Endothelial cell (in vitro differentiated cells): ENCODE measurements at regions not wholly inside any gene's neighbourhood (a gene's known extent, or its start where the extent isn't known, plus 50 kb on each side); places are given as distances from the start of the nearest gene placed in this dataset.

Source experiments
- DNase-seq: peaks from one replicate; pipeline ENCODE4 v3.0.0; 2021; ENCODE audit warnings: low spot score
- H3K27ac Mint-ChIP-seq: one replicate; pipeline ENCODE4 v1.8.0; 2021; ENCODE audit warnings: mixed read lengths, inconsistent platforms; ENCODE audit not compliant: unreplicated experiment
- H3K27me3 Mint-ChIP-seq: one replicate; pipeline ENCODE4 v1.8.0; 2021; ENCODE audit warnings: mild to moderate bottlenecking, moderate library complexity, mixed read lengths, inconsistent platforms; ENCODE audit not compliant: unreplicated experiment
- H3K36me3 Mint-ChIP-seq: one replicate; pipeline ENCODE4 v1.8.0; 2021; ENCODE audit warnings: mild to moderate bottlenecking, low read depth, mixed read lengths, inconsistent platforms; ENCODE audit not compliant: unreplicated experiment
- H3K4me1 Mint-ChIP-seq: one replicate; pipeline ENCODE4 v1.8.0; 2021; ENCODE audit warnings: mild to moderate bottlenecking, mixed read lengths, inconsistent platforms; ENCODE audit not compliant: unreplicated experiment
- H3K4me3 Mint-ChIP-seq: one replicate; pipeline ENCODE4 v1.8.0; 2021; ENCODE audit warnings: mild to moderate bottlenecking, mixed read lengths, inconsistent platforms; ENCODE audit not compliant: unreplicated experiment
- H3K9me3 Mint-ChIP-seq: one replicate; pipeline ENCODE4 v1.8.0; 2021; ENCODE audit warnings: mixed read lengths, inconsistent platforms; ENCODE audit not compliant: unreplicated experiment
- TF ChIP-seq, protein P1 (sequence below): fragments of 200-600 bp; sonication (generic); IDR thresholded peaks from one replicate; pipeline ENCODE4 v1.5.0; 2021; ENCODE audit warnings: antibody characterized with exemption; ENCODE audit not compliant: unreplicated experiment

DNA sequence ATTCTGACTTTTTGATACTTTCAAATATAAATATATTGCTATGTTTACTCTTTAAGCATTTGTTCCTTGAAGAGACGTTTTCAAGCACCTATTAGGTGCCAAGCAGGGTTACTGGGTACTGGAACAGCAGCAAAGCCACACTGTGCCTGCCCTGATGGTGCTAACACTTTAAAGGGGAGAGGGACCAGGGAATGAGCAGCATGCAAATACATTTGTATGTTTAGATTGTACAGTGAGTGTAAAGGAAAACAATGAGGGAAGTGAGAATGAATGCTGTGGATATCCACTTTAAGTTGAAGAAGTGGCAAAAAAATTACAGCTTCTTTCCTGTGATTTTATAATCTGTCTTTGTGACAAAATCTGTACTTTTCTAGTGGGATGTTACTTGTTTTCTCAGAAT lies 400.2 kb upstream of the ATP11B start:
- H3K4me3 Mint-ChIP-seq, result no peak overlapping the region
- DNase-seq, result no peak
- H3K27me3 Mint-ChIP-seq, result no peaks in the 10 kb centered on the region
- H3K4me1 Mint-ChIP-seq, result peaks cover 19% of the 10 kb centered on the region
- H3K36me3 Mint-ChIP-seq, result no peaks in the 10 kb centered on the region
- H3K27ac Mint-ChIP-seq, result no peak overlapping the region
- H3K9me3 Mint-ChIP-seq, result no peaks in the 10 kb centered on the region
- TF ChIP-seq, protein P1, sequence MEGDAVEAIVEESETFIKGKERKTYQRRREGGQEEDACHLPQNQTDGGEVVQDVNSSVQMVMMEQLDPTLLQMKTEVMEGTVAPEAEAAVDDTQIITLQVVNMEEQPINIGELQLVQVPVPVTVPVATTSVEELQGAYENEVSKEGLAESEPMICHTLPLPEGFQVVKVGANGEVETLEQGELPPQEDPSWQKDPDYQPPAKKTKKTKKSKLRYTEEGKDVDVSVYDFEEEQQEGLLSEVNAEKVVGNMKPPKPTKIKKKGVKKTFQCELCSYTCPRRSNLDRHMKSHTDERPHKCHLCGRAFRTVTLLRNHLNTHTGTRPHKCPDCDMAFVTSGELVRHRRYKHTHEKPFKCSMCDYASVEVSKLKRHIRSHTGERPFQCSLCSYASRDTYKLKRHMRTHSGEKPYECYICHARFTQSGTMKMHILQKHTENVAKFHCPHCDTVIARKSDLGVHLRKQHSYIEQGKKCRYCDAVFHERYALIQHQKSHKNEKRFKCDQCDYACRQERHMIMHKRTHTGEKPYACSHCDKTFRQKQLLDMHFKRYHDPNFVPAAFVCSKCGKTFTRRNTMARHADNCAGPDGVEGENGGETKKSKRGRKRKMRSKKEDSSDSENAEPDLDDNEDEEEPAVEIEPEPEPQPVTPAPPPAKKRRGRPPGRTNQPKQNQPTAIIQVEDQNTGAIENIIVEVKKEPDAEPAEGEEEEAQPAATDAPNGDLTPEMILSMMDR, result no peak

DNA sequence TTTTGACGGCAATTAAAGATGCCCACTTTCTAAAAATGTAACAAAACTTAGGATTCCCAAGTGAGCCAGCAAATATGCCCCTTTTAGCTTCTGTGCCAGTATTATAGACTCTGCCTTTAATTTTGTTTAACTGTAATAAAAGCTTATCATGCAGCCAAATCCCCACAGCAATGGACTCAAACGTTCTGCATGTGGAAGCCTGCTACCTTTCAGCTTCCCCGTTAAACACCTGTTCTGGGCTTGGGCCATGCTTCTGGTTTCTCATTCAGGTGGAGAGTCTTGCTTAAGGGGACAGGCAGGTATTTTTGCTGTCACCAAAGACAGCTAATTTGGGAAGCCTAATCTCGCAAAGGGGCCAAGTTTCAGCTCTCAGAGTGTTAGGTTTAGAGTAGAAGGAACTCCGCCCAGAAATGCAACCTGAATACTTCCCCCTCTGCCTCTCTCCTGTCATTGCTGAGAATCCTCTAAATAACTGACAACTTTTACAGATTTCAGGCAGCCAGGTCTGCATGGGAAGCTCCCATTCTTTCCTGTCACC lies 399.4 kb upstream of the ATP11B start:
- H3K4me1 Mint-ChIP-seq, result peaks cover 19% of the 10 kb centered on the region
- H3K27me3 Mint-ChIP-seq, result peaks cover 2% of the 10 kb centered on the region
- TF ChIP-seq, protein P1, result no peak
- no peak overlapping the region for H3K27ac Mint-ChIP-seq
- H3K4me3 Mint-ChIP-seq, result no peak overlapping the region
- no peaks in the 10 kb centered on the region for H3K9me3 Mint-ChIP-seq
- no peak for DNase-seq
- no peaks in the 10 kb centered on the region for H3K36me3 Mint-ChIP-seq

DNA sequence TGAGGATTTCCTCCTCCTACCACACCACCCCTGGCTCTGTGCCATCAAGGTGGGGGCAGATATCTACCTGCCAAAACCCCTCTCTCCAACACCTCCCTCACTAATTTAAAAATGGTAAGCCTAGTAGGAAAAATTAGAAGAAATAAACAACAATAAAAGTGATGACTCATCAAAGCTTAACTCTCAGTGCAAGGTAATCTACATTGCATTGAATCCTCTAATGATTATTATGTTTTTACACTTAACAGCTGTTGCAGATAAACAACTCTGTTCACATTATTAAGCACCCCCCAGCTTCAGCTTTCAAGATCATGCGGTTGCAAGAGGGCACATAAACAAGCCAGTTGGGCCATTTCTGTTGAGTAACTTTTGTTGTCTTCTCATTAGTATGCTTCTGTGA lies 396.1 kb upstream of the ATP11B start:
- no peaks in the 10 kb centered on the region for H3K36me3 Mint-ChIP-seq
- peaks cover 21% of the 10 kb centered on the region for H3K4me1 Mint-ChIP-seq
- H3K27ac Mint-ChIP-seq, result no peak overlapping the region
- TF ChIP-seq, protein P1, result no peak
- no peak overlapping the region for H3K4me3 Mint-ChIP-seq
- H3K27me3 Mint-ChIP-seq, result peaks cover 2% of the 10 kb centered on the region
- no peak for DNase-seq
- no peaks in the 10 kb centered on the region for H3K9me3 Mint-ChIP-seq

DNA sequence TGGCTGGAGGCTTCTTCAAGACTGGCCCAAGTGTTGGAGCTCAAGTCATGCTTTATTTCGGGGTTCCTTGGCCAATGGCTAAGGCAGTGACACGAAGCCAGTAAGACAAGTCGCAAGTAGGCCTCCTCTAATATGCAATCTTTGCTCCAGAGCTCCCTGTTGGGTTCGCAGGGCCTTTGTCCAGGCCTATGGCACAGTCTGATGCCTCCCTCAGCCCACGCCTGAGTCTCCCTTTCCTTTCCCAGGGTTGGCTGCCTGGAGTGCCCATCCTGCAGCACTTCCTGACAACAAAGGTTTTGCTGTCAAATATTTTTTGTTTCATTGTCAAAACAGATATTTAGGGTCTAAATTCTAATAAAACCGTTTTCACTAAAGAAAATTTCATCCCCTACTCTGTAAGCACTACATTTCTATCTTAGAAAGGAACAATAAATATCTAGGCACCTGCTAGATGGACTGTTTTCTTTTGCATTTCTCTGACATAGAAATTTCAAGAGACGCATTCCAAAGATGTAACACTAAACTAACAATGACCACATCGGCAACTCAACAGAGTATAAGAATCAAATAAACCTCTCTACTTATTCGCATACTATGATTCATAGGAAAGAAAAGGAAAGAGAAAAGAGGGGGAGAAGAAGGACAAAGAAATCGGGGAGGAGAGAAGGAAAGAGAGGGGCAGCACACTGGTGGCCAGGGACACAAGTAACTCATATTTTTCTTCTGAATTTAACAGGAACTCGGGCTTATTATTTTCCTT lies 393.1 kb upstream of the ATP11B start:
- TF ChIP-seq, protein P1, result no peak
- H3K36me3 Mint-ChIP-seq, result no peaks in the 10 kb centered on the region
- H3K4me3 Mint-ChIP-seq, result no peak overlapping the region
- H3K4me1 Mint-ChIP-seq, result peaks cover 16% of the 10 kb centered on the region
- no peaks in the 10 kb centered on the region for H3K9me3 Mint-ChIP-seq
- peaks cover 2% of the 10 kb centered on the region for H3K27me3 Mint-ChIP-seq
- H3K27ac Mint-ChIP-seq, result no peak overlapping the region
- DNase-seq, result no peak

DNA sequence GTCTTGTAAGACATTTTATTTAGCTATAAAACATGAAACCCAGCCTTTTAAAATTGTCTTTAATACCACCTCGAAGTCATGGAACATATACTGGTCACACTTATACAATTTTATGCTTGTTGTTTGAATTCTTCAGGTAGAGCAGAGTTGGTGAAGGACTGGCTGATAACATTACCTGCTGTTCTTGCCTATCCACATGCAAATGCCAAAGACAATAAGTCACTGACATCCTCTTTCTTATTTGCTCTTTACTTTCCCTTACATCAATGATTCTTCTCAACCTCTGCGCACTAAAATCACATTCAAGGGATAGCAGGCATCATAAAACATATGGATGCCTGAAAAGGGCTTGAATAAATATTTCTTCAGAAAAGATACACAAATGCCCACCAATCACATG lies 392.5 kb upstream of the ATP11B start:
- no peak overlapping the region for H3K4me3 Mint-ChIP-seq
- peaks cover 20% of the 10 kb centered on the region for H3K4me1 Mint-ChIP-seq
- H3K9me3 Mint-ChIP-seq, result no peaks in the 10 kb centered on the region
- TF ChIP-seq, protein P1, result no peak
- H3K27ac Mint-ChIP-seq, result no peak overlapping the region
- peaks cover 3% of the 10 kb centered on the region for H3K27me3 Mint-ChIP-seq
- DNase-seq, result no peak
- H3K36me3 Mint-ChIP-seq, result no peaks in the 10 kb centered on the region
